Loucy (cell line): ENCODE measurements at regions not wholly inside any gene's neighbourhood (a gene's known extent, or its start where the extent isn't known, plus 50 kb on each side); places are given as distances from the start of the nearest gene placed in this dataset.

Source experiments
- H2AFZ ChIP-seq: fragments of 200-600 bp; sonication (generic); 2 replicates; pipeline ENCODE4 v1.6.0; 2016; ENCODE audit warnings: antibody characterized with exemption, mild to moderate bottlenecking, low read length, moderate library complexity
- H3F3A ChIP-seq: fragments of 200-600 bp; 2 replicates; pipeline ENCODE4 v1.6.0; 2016; ENCODE audit warnings: antibody characterized with exemption, low read depth, mild to moderate bottlenecking
- H3K27me3 ChIP-seq: fragments of 200-600 bp; sonication (generic); 2 replicates; pipeline ENCODE4 v1.6.1; 2014; ENCODE audit warnings: low read length, mild to moderate bottlenecking; ENCODE audit not compliant: insufficient read depth, poor library complexity, severe bottlenecking
- H3K36me3 ChIP-seq: fragments of 200-600 bp; sonication (generic); 2 replicates; pipeline ENCODE4 v1.6.1; 2016; ENCODE audit warnings: low read length; ENCODE audit not compliant: insufficient read depth
- H3K4me1 ChIP-seq: fragments of 200-600 bp; sonication (generic); 2 replicates; pipeline ENCODE4 v1.5.1; 2014; ENCODE audit warnings: low read length, mild to moderate bottlenecking; ENCODE audit not compliant: insufficient read depth, poor library complexity, severe bottlenecking
- H3K4me2 ChIP-seq: fragments of 200-600 bp; sonication (generic); 2 replicates; pipeline ENCODE4 v1.6.0; 2014; ENCODE audit warnings: antibody characterized with exemption, low read length, low read depth, mild to moderate bottlenecking; ENCODE audit not compliant: poor library complexity, severe bottlenecking
- H3K4me3 ChIP-seq: fragments of 200-600 bp; sonication (generic); 2 replicates; pipeline ENCODE4 v1.5.1; 2014; ENCODE audit warnings: low read length, mild to moderate bottlenecking, mixed read lengths; ENCODE audit not compliant: poor library complexity, severe bottlenecking
- H3K79me2 ChIP-seq: fragments of 200-600 bp; sonication (generic); 2 replicates; pipeline ENCODE4 v1.6.1; 2014; ENCODE audit warnings: low read length; ENCODE audit not compliant: insufficient read depth
- H3K9ac ChIP-seq: fragments of 200-600 bp; sonication (generic); 2 replicates; pipeline ENCODE4 v1.6.0; 2014; ENCODE audit warnings: mild to moderate bottlenecking, low read depth, low read length, moderate library complexity; ENCODE audit not compliant: poor library complexity, severe bottlenecking
- H3K9me2 ChIP-seq: fragments of 200-600 bp; sonication (generic); replicated peaks from 2 replicates; pipeline ENCODE4 v1.6.1; 2016; ENCODE audit warnings: low read depth, low read length, mixed read lengths
- H3K9me3 ChIP-seq: fragments of 200-600 bp; sonication (generic); 2 replicates; pipeline ENCODE4 v1.6.1; 2014; ENCODE audit warnings: mild to moderate bottlenecking, antibody characterized with exemption, low read length, low read depth; ENCODE audit not compliant: insufficient read depth
- H4K20me1 ChIP-seq: fragments of 200-600 bp; sonication (generic); 2 replicates; pipeline ENCODE4 v1.6.0; 2014; ENCODE audit warnings: antibody characterized with exemption, low read length, mild to moderate bottlenecking; ENCODE audit not compliant: insufficient read depth, poor library complexity, severe bottlenecking
- CTCF ChIP-seq: fragments of 200-600 bp; sonication (generic); conservative IDR thresholded peaks from 2 replicates; pipeline ENCODE4 v1.5.1; 2014; ENCODE audit warnings: mild to moderate bottlenecking, antibody characterized with exemption, low read length
- EZH2phosphoT487 ChIP-seq: fragments of 200-600 bp; IDR thresholded peaks from 2 replicates; pipeline ENCODE4 v1.6.1; 2018; ENCODE audit warnings: antibody characterized with exemption, mild to moderate bottlenecking, moderate library complexity, borderline replicate concordance

GRCh38 chr1:234923626-234924025 lies 205.0 kb downstream of the TOMM20 start:
- Histone ChIP-seq H3K27me3 (no peaks in the 10 kb centered on the region), H3K9me2 (no peaks in the 10 kb centered on the region), H2AFZ (no peak overlapping the region), H3K36me3 (no peaks in the 10 kb centered on the region), H3K4me2 (no peak overlapping the region), H3K4me3 (no peak overlapping the region), H4K20me1 (no peaks in the 10 kb centered on the region), H3K9ac (no peak overlapping the region), H3K9me3 (no peaks in the 10 kb centered on the region), H3F3A (no peaks in the 10 kb centered on the region), H3K4me1 (peaks cover 37% of the 10 kb centered on the region), H3K79me2 (no peaks in the 10 kb centered on the region)
- TF ChIP-seq CTCF (no peak), EZH2phosphoT487 (no peak)

- Histone ChIP-seq H4K20me1 (no peaks in the 10 kb centered on the region), H3K9me3 (no peaks in the 10 kb centered on the region), H3K9ac (no peak overlapping the region), H3K4me2 (no peak overlapping the region), H3K4me3 (no peak overlapping the region), H3K36me3 (no peaks in the 10 kb centered on the region), H2AFZ (no peak overlapping the region), H3K79me2 (no peaks in the 10 kb centered on the region), H3K27me3 (no peaks in the 10 kb centered on the region), H3F3A (no peaks in the 10 kb centered on the region), H3K4me1 (peaks cover 32% of the 10 kb centered on the region), H3K9me2 (no peaks in the 10 kb centered on the region)
- TF ChIP-seq CTCF = no peak
- no peak for TF ChIP-seq EZH2phosphoT487
Observed at GRCh38 chr1:234922987-234923386, 205.7 kb downstream of the TOMM20 start.

GRCh38 chr1:234921266-234922062 lies 207.2 kb downstream of the TOMM20 start:
- H3F3A ChIP-seq = no peaks in the 10 kb centered on the region
- H3K36me3 ChIP-seq = no peaks in the 10 kb centered on the region
- H3K4me3 ChIP-seq = no peak overlapping the region
- H3K9me3 ChIP-seq = no peaks in the 10 kb centered on the region
- no peaks in the 10 kb centered on the region for H4K20me1 ChIP-seq
- H2AFZ ChIP-seq = no peak overlapping the region
- TF ChIP-seq CTCF (no peak), EZH2phosphoT487 (no peak)
- no peak overlapping the region for H3K4me2 ChIP-seq
- H3K27me3 ChIP-seq = no peaks in the 10 kb centered on the region
- peaks cover 16% of the 10 kb centered on the region for H3K4me1 ChIP-seq
- H3K9ac ChIP-seq = no peak overlapping the region
- H3K79me2 ChIP-seq = no peaks in the 10 kb centered on the region
- H3K9me2 ChIP-seq = no peaks in the 10 kb centered on the region
